K562 (cell line): ENCODE measurements at regions not wholly inside any gene's neighbourhood (a gene's known extent, or its start where the extent isn't known, plus 50 kb on each side); places are given as distances from the start of the nearest gene placed in this dataset.

Source experiments
- ATAC-seq: fragments of 200-7000 bp; cut with Tn5 transposase; 3 replicates; pipeline ENCODE4 v1.9.1; 2020; ENCODE audit warnings: moderate library complexity
- BruUV-seq: library from RNA; stranded (reverse); fragments of 400-500 nt; replicated peaks from 2 replicates; lab custom pipeline; 2021; lab: Mats Ljungman, UMichigan
- CTCF ChIA-PET: fragments of 300-600 bp; formaldehyde crosslinking; extraction: SDS; loops from one replicate; lab custom pipeline; 2021; ENCODE audit warnings: low intra/inter-chr PET ratio; lab: Yijun Ruan, JAX
- POLR2A ChIA-PET: fragments of 300-600, 350-650 bp; sonication (Branson Sonifier 250); formaldehyde crosslinking; extraction: SDS; loops from one replicate; lab custom pipeline; 2021; ENCODE audit warnings: antibody characterized with exemption, inconsistent platforms; lab: Yijun Ruan, JAX
- DNase-seq, 4 experiments: peaks; one replicate each; pipeline versions ENCODE4 v3.0.0 to v3.0.0-alpha.2; 2011 to 2018; ENCODE audit warnings: low spot score in 3 of 4, mixed read lengths in 3 of 4; ENCODE audit errors: extremely low read depth in 1 of 4
- FAIRE-seq: peaks from 2 replicates; lab custom pipeline; 2011; peaks lifted over from hg19 to GRCh38; lab: Jason Lieb, UNC
- H2AFZ ChIP-seq: 2 replicates; pipeline ENCODE4 v1.6.0; 2011; ENCODE audit warnings: low read depth, low read length, control low read depth, inconsistent platforms
- H3K27ac ChIP-seq: fragments of 200-600 bp; 3 replicates; pipeline ENCODE4 v1.8.0; 2011; ENCODE audit warnings: low read depth, mild to moderate bottlenecking, control low read depth, inconsistent platforms, low read length, moderate library complexity, mixed read lengths; ENCODE audit errors: extremely low read depth
- H3K27me3 ChIP-seq, 2 experiments: fragments of 300-600 bp in 1 of 2; 2 replicates in 1 of 2; 3 replicates in 1 of 2; pipeline versions ENCODE4 v1.6.0 to v1.8.0; 2011; ENCODE audit warnings: inconsistent platforms in 2 of 2, low read length in 2 of 2, mild to moderate bottlenecking in 1 of 2, mixed read lengths in 1 of 2, moderate library complexity in 1 of 2; ENCODE audit not compliant: control insufficient read depth in 2 of 2, insufficient read depth in 2 of 2
- H3K36me3 ChIP-seq: fragments of 300-600 bp; 3 replicates; pipeline ENCODE4 v1.8.0; 2011; ENCODE audit warnings: mild to moderate bottlenecking, low read length, inconsistent platforms; ENCODE audit not compliant: control insufficient read depth, insufficient read depth
- H3K4me1 ChIP-seq, 2 experiments: fragments of 200-600 bp in 1 of 2; replicated peaks in 1 of 2; 2 replicates in 1 of 2; 3 replicates in 1 of 2; pipeline versions ENCODE4 v1.5.1 to v1.8.0; 2011; ENCODE audit warnings: inconsistent platforms in 2 of 2, low read length in 2 of 2, mild to moderate bottlenecking in 1 of 2, mixed read lengths in 1 of 2, moderate library complexity in 1 of 2; ENCODE audit not compliant: control insufficient read depth in 2 of 2, insufficient read depth in 2 of 2
- H3K4me2 ChIP-seq: 2 replicates; pipeline ENCODE4 v1.6.1; 2011; ENCODE audit warnings: low read length, control low read depth, inconsistent platforms, mixed read lengths; ENCODE audit not compliant: insufficient read depth
- H3K4me3 ChIP-seq: fragments of 200-600 bp; sonication (generic), shearing (Covaris generic); 2 replicates; pipeline ENCODE4 v1.5.1; 2016; ENCODE audit warnings: control low read depth, inconsistent platforms
- H3K79me2 ChIP-seq: fragments of 200-600 bp; 3 replicates; pipeline ENCODE4 v1.8.0; 2011; ENCODE audit warnings: low read length, inconsistent platforms; ENCODE audit not compliant: control insufficient read depth, insufficient read depth
- H3K9ac ChIP-seq, 2 experiments: 2 replicates each; pipeline versions ENCODE4 v1.6.0 to v1.6.1; 2011; ENCODE audit warnings: low read depth in 2 of 2, low read length in 2 of 2, control low read depth in 1 of 2, inconsistent platforms in 1 of 2, mild to moderate bottlenecking in 1 of 2, mixed read lengths in 1 of 2; ENCODE audit not compliant: insufficient read depth in 1 of 2
- H3K9me1 ChIP-seq: one replicate; pipeline ENCODE4 v1.6.0; 2011; ENCODE audit warnings: inconsistent platforms, mild to moderate bottlenecking, low read length, moderate library complexity; ENCODE audit not compliant: control insufficient read depth, insufficient read depth
- H3K9me3 ChIP-seq: replicated peaks from 2 replicates; pipeline ENCODE4 v1.5.1; 2011; ENCODE audit warnings: low read depth, low read length, inconsistent platforms; ENCODE audit not compliant: control insufficient read depth, insufficient read depth
- H4K20me1 ChIP-seq: replicated peaks from 2 replicates; pipeline ENCODE4 v1.6.1; 2011; ENCODE audit warnings: low read length, inconsistent platforms, mixed read lengths; ENCODE audit not compliant: control insufficient read depth, insufficient read depth
- CREB3 ChIP-seq: fragments of 450-650 bp; conservative IDR thresholded peaks from 2 replicates; pipeline ENCODE4 v1.6.1; 2016; ENCODE audit warnings: missing genetic modification characterization, low read depth, mild to moderate bottlenecking, missing compliant biosample characterization, moderate library complexity
- ETV6 ChIP-seq, 3 experiments: fragments of 150-350 bp in 1 of 3; sonication (generic) in 1 of 3; formaldehyde crosslinking in 1 of 3; IDR thresholded peaks; 2 replicates each; pipeline versions ENCODE4 v1.6.1 to v1.8.0; 2014 to 2022; ENCODE audit warnings: borderline replicate concordance in 2 of 3, low read depth in 2 of 3, antibody characterized with exemption in 1 of 3, low read length in 1 of 3, mild to moderate bottlenecking in 1 of 3, missing genetic modification reagents in 1 of 3
- MGA ChIP-seq: fragments of 450-650 bp; IDR thresholded peaks from 2 replicates; pipeline ENCODE4 v1.6.1; 2016; ENCODE audit warnings: mild to moderate bottlenecking, moderate library complexity
- MYNN ChIP-seq, 2 experiments: sonication (generic); formaldehyde crosslinking in 1 of 2; IDR thresholded peaks; 2 replicates each; pipeline versions ENCODE4 v1.5.0 to v1.6.1; 2016 to 2020; ENCODE audit warnings: antibody characterized with exemption in 1 of 2, missing genetic modification reagents in 1 of 2
- NFE2 ChIP-seq: IDR thresholded peaks from 2 replicates; pipeline ENCODE4 v1.6.1; 2014; ENCODE audit warnings: antibody characterized with exemption, low read depth
- POLR2G ChIP-seq: fragments of 200-400 bp; formaldehyde crosslinking; IDR thresholded peaks from 2 replicates; pipeline ENCODE4 v1.6.1; 2017; ENCODE audit warnings: low read depth, mild to moderate bottlenecking, antibody characterized with exemption, low read length, moderate library complexity
- ZBTB12 ChIP-seq: fragments of 250-450 bp; sonication (Bioruptor Pico); IDR thresholded peaks from 2 replicates; pipeline ENCODE4 v1.4.0; 2020
- ZNF695 ChIP-seq: fragments of 450-650 bp; formaldehyde crosslinking; IDR thresholded peaks from 2 replicates; pipeline ENCODE4 v1.4.0; 2020; ENCODE audit warnings: mild to moderate bottlenecking, moderate library complexity
- WGBS: fragments of 100-300 bp; shearing (Covaris generic); methylation state at CpG from one replicate; pipeline ENCODE4 v1.1.6; 2016; ENCODE audit warnings: low coverage, mixed read lengths; ENCODE audit not compliant: insufficient coverage; ENCODE audit errors: missing lambda C conversion rate; 5-methylcytosine and 5-hydroxymethylcytosine counted together
- in situ Hi-C: fragments of 300-500 bp; cut with MboI; formaldehyde crosslinking; loops from 4 replicates; pipeline ENCODE4 v1.15.0; 2018; ENCODE audit warnings: inconsistent platforms, mixed read lengths
- intact Hi-C: fragments of 100-400 bp; cut with micrococcal nuclease; formaldehyde crosslinking; loops from 2 replicates; pipeline ENCODE4 v1.14.2; 2022

- CTCF ChIA-PET, result no interaction called here
- H3K36me3 ChIP-seq, result peaks cover 14% of the 10 kb centered on the region
- H2AFZ ChIP-seq, result no peak overlapping the region
- no TSS peak for BruUV-seq
- H3K4me3 ChIP-seq, result no peak overlapping the region
- no peak overlapping the region for H3K9ac ChIP-seq
- FAIRE-seq (peak; percentile 49), ATAC-seq (no peak), DNase-seq (no peak)
- H3K79me2 ChIP-seq, result no peaks in the 10 kb centered on the region; the same call in 2 of the 3 replicates
- intact Hi-C loops (no loop called here), in situ Hi-C loops (no loop called here)
- H3K9me1 ChIP-seq, result no peaks in the 10 kb centered on the region
- H4K20me1 ChIP-seq, result no peaks in the 10 kb centered on the region; the same call in 1 of the 2 replicates
- no peak overlapping the region for H3K27ac ChIP-seq
- H3K4me1 ChIP-seq, result no peaks in the 10 kb centered on the region
- POLR2A ChIA-PET, result no interaction called here
- H3K9me3 ChIP-seq, result peaks cover 3% of the 10 kb centered on the region; the same call in 1 of the 2 replicates
- WGBS, result 79% methylated on average over 6 of the region's 6 CpGs
- no peak overlapping the region for H3K4me2 ChIP-seq
- no peaks in the 10 kb centered on the region for H3K27me3 ChIP-seq
- TF ChIP-seq MGA, result no peak
- no peak for TF ChIP-seq ETV6 (IDR thresholded peaks at IDR 0.05; ENCODE audit: borderline replicate concordance in 1 of 2, low read depth in 2 of 2, low read length in 1 of 2)
- no peak for TF ChIP-seq ETV6 (CRISPR knock-in tag; IDR thresholded peaks at IDR 0.05; ENCODE audit: borderline replicate concordance)
- TF ChIP-seq POLR2G, result no peak
- TF ChIP-seq ZNF695, result no peak
- no peak for TF ChIP-seq ZBTB12
- TF ChIP-seq NFE2, result no peak
- TF ChIP-seq CREB3 (tag), result no peak
- no peak for TF ChIP-seq MYNN (IDR thresholded peaks at IDR 0.05)
- TF ChIP-seq MYNN (CRISPR knock-in tag; IDR thresholded peaks at IDR 0.05), result no peak
Measured at GRCh38 chr16:17032332-17032731, 438.4 kb downstream of the XYLT1 start.
